ENCODE measurements at regions not wholly inside any gene's neighbourhood (a gene's known extent, or its start where the extent isn't known, plus 50 kb on each side); places are given as distances from the start of the nearest gene placed in this dataset.

DNA sequence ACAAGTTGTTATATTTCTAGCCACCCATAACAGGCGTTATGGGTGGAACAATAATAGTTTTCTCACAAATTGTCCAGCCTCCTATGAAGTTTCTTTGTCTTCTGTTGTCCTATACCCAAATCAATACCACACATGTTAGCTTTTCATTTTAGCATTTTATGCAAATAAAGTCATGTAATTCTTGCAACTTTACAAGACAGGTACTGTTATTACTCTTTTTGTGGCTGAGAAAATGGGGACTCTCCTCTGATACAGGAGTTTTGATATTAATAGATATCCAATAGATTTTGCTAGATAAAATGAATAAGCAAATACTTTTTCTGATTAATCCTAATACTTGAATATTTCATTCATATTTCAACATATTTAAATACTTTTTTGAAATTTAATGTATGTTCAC, 151.0 kb downstream of the PMAIP1 start:
- Histone ChIP-seq H3K9ac (ENCODE audit: insufficient read depth in 1 of 2, low read length in 2 of 2) (no peak overlapping the region), H3K27ac (ENCODE audit: low read depth in 1 of 2, low read length in 1 of 2) (no peak overlapping the region), H3K36me3 (ENCODE audit: control insufficient read depth in 4 of 4, insufficient read depth in 4 of 4, low read length in 4 of 4) (no peaks in the 10 kb centered on the region), H3K9me3 (ENCODE audit: control insufficient read depth in 4 of 4, insufficient read depth in 3 of 4, low read length in 3 of 4) (peaks cover 0 to 2% (median 0%) of the 10 kb centered on the region in 4 donors), H3K4me1 (ENCODE audit: control insufficient read depth in 5 of 5, insufficient read depth in 5 of 5, low read length in 5 of 5) (no peaks in the 10 kb centered on the region), H3K4me3 (no peak overlapping the region), H3K27me3 (ENCODE audit: control insufficient read depth in 3 of 3, insufficient read depth in 3 of 3, low read length in 2 of 3) (no peaks in the 10 kb centered on the region)
- TF ChIP-seq, protein P1, sequence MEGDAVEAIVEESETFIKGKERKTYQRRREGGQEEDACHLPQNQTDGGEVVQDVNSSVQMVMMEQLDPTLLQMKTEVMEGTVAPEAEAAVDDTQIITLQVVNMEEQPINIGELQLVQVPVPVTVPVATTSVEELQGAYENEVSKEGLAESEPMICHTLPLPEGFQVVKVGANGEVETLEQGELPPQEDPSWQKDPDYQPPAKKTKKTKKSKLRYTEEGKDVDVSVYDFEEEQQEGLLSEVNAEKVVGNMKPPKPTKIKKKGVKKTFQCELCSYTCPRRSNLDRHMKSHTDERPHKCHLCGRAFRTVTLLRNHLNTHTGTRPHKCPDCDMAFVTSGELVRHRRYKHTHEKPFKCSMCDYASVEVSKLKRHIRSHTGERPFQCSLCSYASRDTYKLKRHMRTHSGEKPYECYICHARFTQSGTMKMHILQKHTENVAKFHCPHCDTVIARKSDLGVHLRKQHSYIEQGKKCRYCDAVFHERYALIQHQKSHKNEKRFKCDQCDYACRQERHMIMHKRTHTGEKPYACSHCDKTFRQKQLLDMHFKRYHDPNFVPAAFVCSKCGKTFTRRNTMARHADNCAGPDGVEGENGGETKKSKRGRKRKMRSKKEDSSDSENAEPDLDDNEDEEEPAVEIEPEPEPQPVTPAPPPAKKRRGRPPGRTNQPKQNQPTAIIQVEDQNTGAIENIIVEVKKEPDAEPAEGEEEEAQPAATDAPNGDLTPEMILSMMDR (IDR thresholded peaks at IDR 0.05; ENCODE audit: control extremely low read depth, extremely low read depth): no peak
- ATAC-seq (ENCODE audit: insufficient read depth, low FRiP score) (no peak), DNase-seq (no peak)
- 88 to 90% methylated on average over 1 of the region's 1 CpG for WGBS, 2 donors

DNA sequence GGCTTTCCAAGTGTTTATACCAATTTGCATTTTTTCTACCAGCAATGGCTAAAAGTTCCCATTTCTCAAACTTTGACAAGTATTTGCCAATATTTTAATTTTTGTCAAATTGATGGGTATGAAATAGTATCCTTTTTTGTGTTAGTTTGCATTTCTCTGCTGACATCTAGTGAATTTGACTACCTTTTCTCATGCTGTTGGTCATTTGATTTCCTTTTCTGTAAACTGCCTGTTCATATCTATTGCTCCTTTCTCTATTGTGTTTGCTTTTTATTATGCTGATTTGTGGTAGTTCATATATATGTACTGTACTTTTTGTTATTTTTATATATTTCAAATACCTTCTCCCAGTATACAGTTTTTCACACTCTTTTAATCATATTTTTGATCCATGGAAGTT, 149.4 kb downstream of the PMAIP1 start:
- no peak for ATAC-seq (ENCODE audit: insufficient read depth, low FRiP score)
- H3K27ac ChIP-seq (ENCODE audit: low read depth in 1 of 2, low read length in 1 of 2): no peak overlapping the region
- H3K36me3 ChIP-seq (ENCODE audit: control insufficient read depth in 4 of 4, insufficient read depth in 4 of 4, low read length in 4 of 4): no peaks in the 10 kb centered on the region
- DNase-seq: no peak
- no peak overlapping the region for H3K9ac ChIP-seq (ENCODE audit: insufficient read depth in 1 of 2, low read length in 2 of 2)
- H3K4me1 ChIP-seq (ENCODE audit: control insufficient read depth in 5 of 5, insufficient read depth in 5 of 5, low read length in 5 of 5): no peaks in the 10 kb centered on the region
- H3K4me3 ChIP-seq: no peak overlapping the region
- peaks cover 0 to 2% (median under 1%) of the 10 kb centered on the region in 4 donors for H3K9me3 ChIP-seq (ENCODE audit: control insufficient read depth in 4 of 4, insufficient read depth in 3 of 4, low read length in 3 of 4)
- TF ChIP-seq, protein P1 (IDR thresholded peaks at IDR 0.05; ENCODE audit: control extremely low read depth, extremely low read depth): no peak
- H3K27me3 ChIP-seq (ENCODE audit: control insufficient read depth in 3 of 3, insufficient read depth in 3 of 3, low read length in 2 of 3): no peaks in the 10 kb centered on the region

DNA sequence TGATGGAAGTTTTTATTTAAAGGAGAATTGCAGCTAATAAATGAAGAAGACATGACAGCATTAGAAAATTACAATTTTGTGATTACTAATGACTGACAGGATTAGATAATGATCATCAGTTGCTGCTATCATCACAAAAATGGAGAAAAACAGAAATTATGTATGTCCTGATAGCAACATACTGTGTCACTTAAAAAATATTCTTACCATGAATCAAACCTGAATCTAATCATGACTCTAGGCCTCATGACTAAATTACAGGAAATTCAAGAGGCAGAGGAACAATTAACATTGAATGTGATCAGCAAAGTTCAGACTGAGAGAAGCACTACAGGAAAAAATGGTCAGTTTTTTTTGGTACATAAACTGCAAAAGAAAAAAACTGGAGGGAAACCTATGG, 147.8 kb downstream of the PMAIP1 start:
- Histone ChIP-seq H3K4me3 (no peak overlapping the region), H3K27me3 (ENCODE audit: control insufficient read depth in 3 of 3, insufficient read depth in 3 of 3, low read length in 2 of 3) (no peaks in the 10 kb centered on the region), H3K9me3 (ENCODE audit: control insufficient read depth in 4 of 4, insufficient read depth in 3 of 4, low read length in 3 of 4) (peaks cover 0 to 2% (median under 1%) of the 10 kb centered on the region in 4 donors), H3K4me1 (ENCODE audit: control insufficient read depth in 5 of 5, insufficient read depth in 5 of 5, low read length in 5 of 5) (no peaks in the 10 kb centered on the region), H3K36me3 (ENCODE audit: control insufficient read depth in 4 of 4, insufficient read depth in 4 of 4, low read length in 4 of 4) (no peaks in the 10 kb centered on the region), H3K27ac (ENCODE audit: low read depth in 1 of 2, low read length in 1 of 2) (no peak overlapping the region), H3K9ac (ENCODE audit: insufficient read depth in 1 of 2, low read length in 2 of 2) (no peak overlapping the region)
- ATAC-seq (ENCODE audit: insufficient read depth, low FRiP score) (no peak), DNase-seq (no peak)
- TF ChIP-seq, protein P1 (IDR thresholded peaks at IDR 0.05; ENCODE audit: control extremely low read depth, extremely low read depth): no peak

DNA sequence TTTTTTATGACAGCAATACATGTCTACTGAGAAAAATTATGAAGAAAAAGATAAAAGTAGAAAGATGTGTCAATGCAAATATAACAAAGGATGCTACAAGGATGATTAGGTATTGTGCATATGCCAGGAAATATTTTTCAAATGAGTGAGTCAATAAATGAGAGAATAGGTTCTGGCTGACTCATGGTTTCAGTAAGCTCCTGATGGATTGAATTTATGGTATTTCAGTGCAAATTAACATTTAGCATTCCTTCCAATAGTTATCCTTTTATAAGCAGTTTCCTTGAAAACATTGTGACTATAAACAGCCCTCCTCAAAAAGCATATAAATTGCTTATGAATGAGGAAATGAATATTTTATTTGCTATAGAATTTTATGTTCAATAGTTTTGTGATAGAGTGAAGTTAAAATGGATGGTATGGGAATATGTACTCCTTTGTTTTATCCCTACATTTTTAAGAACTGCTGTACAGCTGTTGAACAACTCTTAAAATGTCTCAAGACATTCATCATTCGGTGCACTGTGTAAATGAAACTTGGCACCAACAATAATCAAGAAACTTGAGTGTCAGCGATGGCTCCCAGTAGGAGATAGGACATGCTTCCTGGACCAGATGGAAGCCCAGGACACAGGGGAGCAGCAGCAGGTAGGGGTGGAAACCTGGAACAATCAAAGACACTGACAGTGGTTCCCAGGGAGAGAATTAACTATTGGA, 144.7 kb downstream of the PMAIP1 start:
- TF ChIP-seq, protein P1 (IDR thresholded peaks at IDR 0.05; ENCODE audit: control extremely low read depth, extremely low read depth): no peak
- 70 to 79% methylated on average over 2 of the region's 2 CpGs for WGBS, 2 donors
- Histone ChIP-seq H3K4me3 (no peak overlapping the region), H3K9me3 (ENCODE audit: control insufficient read depth in 4 of 4, insufficient read depth in 3 of 4, low read length in 3 of 4) (peaks cover 0 to 2% (median under 1%) of the 10 kb centered on the region in 4 donors), H3K9ac (ENCODE audit: insufficient read depth in 1 of 2, low read length in 2 of 2) (no peak overlapping the region), H3K27ac (ENCODE audit: low read depth in 1 of 2, low read length in 1 of 2) (no peak overlapping the region), H3K36me3 (ENCODE audit: control insufficient read depth in 4 of 4, insufficient read depth in 4 of 4, low read length in 4 of 4) (no peaks in the 10 kb centered on the region), H3K27me3 (ENCODE audit: control insufficient read depth in 3 of 3, insufficient read depth in 3 of 3, low read length in 2 of 3) (no peaks in the 10 kb centered on the region), H3K4me1 (ENCODE audit: control insufficient read depth in 5 of 5, insufficient read depth in 5 of 5, low read length in 5 of 5) (no peaks in the 10 kb centered on the region)
- no peak for ATAC-seq (ENCODE audit: insufficient read depth, low FRiP score)
- DNase-seq: no peak
